H9 (cell line): ENCODE measurements at regions not wholly inside any gene's neighbourhood (a gene's known extent, or its start where the extent isn't known, plus 50 kb on each side); places are given as distances from the start of the nearest gene placed in this dataset.

Experiments
- DNase-seq: peaks from one replicate; pipeline ENCODE4 v3.0.0-alpha.2; 2017
- H2AFZ ChIP-seq: one replicate; pipeline ENCODE4 v1.6.1; 2013; ENCODE audit warnings: mild to moderate bottlenecking, low read length, control low read depth, moderate library complexity
- H2AK5ac ChIP-seq: 2 replicates; pipeline ENCODE4 v1.6.1; 2013; ENCODE audit warnings: low read length, control low read depth, mixed read lengths; ENCODE audit not compliant: insufficient read length
- H2BK120ac ChIP-seq: one replicate; pipeline ENCODE4 v1.6.1; 2013; ENCODE audit warnings: low read depth, mild to moderate bottlenecking, low read length, control low read depth, inconsistent platforms; ENCODE audit not compliant: poor library complexity, severe bottlenecking
- H2BK12ac ChIP-seq: 2 replicates; pipeline ENCODE4 v1.6.1; 2013; ENCODE audit warnings: low read length, control low read depth, mixed read lengths, low read depth; ENCODE audit not compliant: insufficient read length
- H2BK15ac ChIP-seq: 2 replicates; pipeline ENCODE4 v1.6.1; 2013; ENCODE audit warnings: low read depth, low read length, control low read depth
- H2BK20ac ChIP-seq: one replicate; pipeline ENCODE4 v1.6.1; 2013; ENCODE audit warnings: low read depth, mild to moderate bottlenecking, low read length, control low read depth, inconsistent platforms; ENCODE audit not compliant: poor library complexity, severe bottlenecking
- H2BK5ac ChIP-seq: 2 replicates; pipeline ENCODE4 v1.6.1; 2013; ENCODE audit warnings: low read length, control low read depth, mixed read lengths; ENCODE audit not compliant: insufficient read length
- H3K14ac ChIP-seq: 2 replicates; pipeline ENCODE4 v1.6.1; 2013; ENCODE audit warnings: low read length, control low read depth; ENCODE audit not compliant: insufficient read depth
- H3K18ac ChIP-seq: 2 replicates; pipeline ENCODE4 v1.6.1; 2013; ENCODE audit warnings: low read depth, mild to moderate bottlenecking, mixed read lengths, low read length, control low read depth; ENCODE audit not compliant: insufficient read length
- H3K23ac ChIP-seq: 2 replicates; pipeline ENCODE4 v1.6.1; 2013; ENCODE audit warnings: low read length, control low read depth, mixed read lengths, low read depth; ENCODE audit not compliant: insufficient read length
- H3K23me2 ChIP-seq: 2 replicates; pipeline ENCODE4 v1.6.1; 2013; ENCODE audit warnings: low read depth, mild to moderate bottlenecking, mixed read lengths, low read length, control low read depth; ENCODE audit not compliant: insufficient read length, poor library complexity, severe bottlenecking
- H3K27ac ChIP-seq: 2 replicates; pipeline ENCODE4 v1.5.1; 2013; ENCODE audit warnings: low read length, control low read depth, mixed read lengths, low read depth; ENCODE audit not compliant: insufficient read length
- H3K27me3 ChIP-seq: 2 replicates; pipeline ENCODE4 v1.6.1; 2013; ENCODE audit warnings: low read length, control low read depth, inconsistent platforms; ENCODE audit not compliant: insufficient read depth
- H3K4ac ChIP-seq: 2 replicates; pipeline ENCODE4 v1.6.1; 2013; ENCODE audit warnings: low read depth, mild to moderate bottlenecking, control low read depth, inconsistent platforms, low read length, moderate library complexity
- H3K4me1 ChIP-seq: 2 replicates; pipeline ENCODE4 v1.6.1; 2013; ENCODE audit warnings: low read length, control low read depth, inconsistent platforms; ENCODE audit not compliant: insufficient read depth
- H3K4me2 ChIP-seq: 2 replicates; pipeline ENCODE4 v1.6.1; 2013; ENCODE audit warnings: low read length, control low read depth, mixed read lengths; ENCODE audit not compliant: insufficient read length, insufficient read depth
- H3K56ac ChIP-seq: 2 replicates; pipeline ENCODE4 v1.6.1; 2013; ENCODE audit warnings: low read depth, mild to moderate bottlenecking, mixed read lengths, low read length, control low read depth; ENCODE audit not compliant: insufficient read length
- H3K79me1 ChIP-seq: 2 replicates; pipeline ENCODE4 v1.6.1; 2013; ENCODE audit warnings: low read depth, mild to moderate bottlenecking, moderate library complexity, low read length, control low read depth, inconsistent platforms; ENCODE audit not compliant: insufficient read depth, poor library complexity, severe bottlenecking
- H3K79me2 ChIP-seq: 2 replicates; pipeline ENCODE4 v1.6.1; 2013; ENCODE audit warnings: low read length, control low read depth, inconsistent platforms; ENCODE audit not compliant: insufficient read depth
- H3K9ac ChIP-seq: 2 replicates; pipeline ENCODE4 v1.6.1; 2013; ENCODE audit warnings: low read length, control low read depth, mixed read lengths; ENCODE audit not compliant: insufficient read length; ENCODE audit errors: extremely low read depth
- H3K9me3 ChIP-seq: one replicate; pipeline ENCODE4 v1.6.1; 2013; ENCODE audit warnings: low read depth, low read length, inconsistent platforms; ENCODE audit not compliant: control insufficient read depth
- H3T11ph ChIP-seq: one replicate; pipeline ENCODE4 v1.6.1; 2013; ENCODE audit warnings: mild to moderate bottlenecking, low read length, control low read depth, inconsistent platforms
- H4K20me1 ChIP-seq: one replicate; pipeline ENCODE4 v1.6.1; 2013; ENCODE audit not compliant: control insufficient read depth, insufficient read length, insufficient read depth
- H4K5ac ChIP-seq: 2 replicates; pipeline ENCODE4 v1.6.1; 2013; ENCODE audit warnings: low read depth, mild to moderate bottlenecking, mixed read lengths, low read length, control low read depth; ENCODE audit not compliant: insufficient read length
- H4K8ac ChIP-seq: replicated peaks from 2 replicates; pipeline ENCODE4 v1.6.1; 2013; ENCODE audit warnings: low read length, control low read depth, mixed read lengths, low read depth; ENCODE audit not compliant: insufficient read length
- H4K91ac ChIP-seq: 2 replicates; pipeline ENCODE4 v1.6.1; 2013; ENCODE audit warnings: low read depth, mild to moderate bottlenecking, moderate library complexity, mixed read lengths, low read length, control low read depth; ENCODE audit not compliant: insufficient read length
- H3K27ac Mint-ChIP-seq, 3 experiments: 2 replicates in 2 of 3; 3 replicates in 1 of 3; pipeline ENCODE4 v1.8.0; 2020 to 2021; ENCODE audit warnings: mixed read lengths in 3 of 3, mild to moderate bottlenecking in 1 of 3, moderate library complexity in 1 of 3
- H3K27me3 Mint-ChIP-seq: 2 replicates; pipeline ENCODE4 v1.8.0; 2021; ENCODE audit warnings: low read depth, mild to moderate bottlenecking, moderate library complexity, mixed read lengths
- H3K36me3 Mint-ChIP-seq, 3 experiments: 2 replicates in 2 of 3; 3 replicates in 1 of 3; pipeline ENCODE4 v1.8.0; 2020 to 2021; ENCODE audit warnings: low read depth in 3 of 3, mixed read lengths in 3 of 3; ENCODE audit not compliant: insufficient read depth in 1 of 3
- H3K4me1 Mint-ChIP-seq, 2 experiments: 2 replicates each; pipeline ENCODE4 v1.8.0; 2020; ENCODE audit warnings: mixed read lengths in 2 of 2
- H3K4me3 Mint-ChIP-seq, 2 experiments: 2 replicates in 1 of 2; 3 replicates in 1 of 2; pipeline ENCODE4 v1.8.0; 2020 to 2021; ENCODE audit warnings: mild to moderate bottlenecking in 2 of 2, mixed read lengths in 2 of 2, moderate library complexity in 1 of 2
- H3K9me3 Mint-ChIP-seq, 2 experiments: 2 replicates in 1 of 2; 3 replicates in 1 of 2; pipeline ENCODE4 v1.8.0; 2020; ENCODE audit warnings: mild to moderate bottlenecking in 2 of 2, mixed read lengths in 2 of 2, moderate library complexity in 1 of 2
- CTCF ChIP-seq: fragments of 200-600 bp; sonication (generic); conservative IDR thresholded peaks from 3 replicates; pipeline ENCODE4 v1.8.0; 2021; ENCODE audit warnings: antibody characterized with exemption, mild to moderate bottlenecking
- WGBS: extraction: QIAGEN DNeasy Blood & Tissue Kit; methylation state at CpG from one replicate; pipeline ENCODE4 v1.1.7; 2013; ENCODE audit warnings: missing lambda C conversion rate, low lambda C conversion rate, mixed read lengths; ENCODE audit not compliant: insufficient read length; ENCODE audit errors: extremely low coverage; 5-methylcytosine and 5-hydroxymethylcytosine counted together

DNA sequence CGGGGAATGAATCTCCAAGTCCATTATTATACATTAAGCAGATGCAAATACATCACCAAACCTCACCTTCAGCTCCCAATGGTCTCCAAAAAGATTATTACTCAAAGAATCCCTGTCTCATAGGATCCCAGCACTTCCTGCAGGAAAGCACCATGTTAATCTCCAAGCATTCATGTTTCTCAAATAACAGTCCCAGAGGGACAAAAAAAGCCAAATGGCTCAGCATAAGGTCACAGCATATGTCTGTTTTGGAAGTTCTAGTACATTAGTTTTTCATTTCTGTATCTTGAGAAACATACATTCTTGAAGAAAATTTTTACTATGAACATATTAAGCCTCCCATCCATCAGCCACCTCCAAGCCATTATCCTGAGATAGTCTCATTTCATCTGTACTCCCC, 103.3 kb downstream of the METTL4 start:
- Histone ChIP-seq H4K8ac (no peak overlapping the region), H2AK5ac (no peak overlapping the region), H3T11ph (no peak overlapping the region), H3K4me2 (no peak overlapping the region), H3K79me2 (no peaks in the 10 kb centered on the region), H3K18ac (no peak overlapping the region), H4K20me1 (no peaks in the 10 kb centered on the region), H2AFZ (no peak overlapping the region), H3K9ac (no peak overlapping the region), H4K5ac (no peak overlapping the region), H2BK15ac (no peak overlapping the region), H3K27ac (no peak overlapping the region), H3K23ac (no peak overlapping the region), H2BK12ac (no peak overlapping the region), H2BK20ac (no peak overlapping the region), H4K91ac (no peak overlapping the region), H3K14ac (no peak overlapping the region), H2BK120ac (no peak overlapping the region), H3K79me1 (no peaks in the 10 kb centered on the region), H3K23me2 (no peaks in the 10 kb centered on the region), H3K56ac (no peak overlapping the region), H2BK5ac (no peak overlapping the region), H3K9me3 (no peaks in the 10 kb centered on the region), H3K27me3 (no peaks in the 10 kb centered on the region), H3K4ac (no peak overlapping the region), H3K4me1 (no peaks in the 10 kb centered on the region)
- Mint-ChIP-seq H3K4me3 (no peak overlapping the region), H3K4me1 (no peaks in the 10 kb centered on the region), H3K27ac (no peak overlapping the region), H3K36me3 (no peaks in the 10 kb centered on the region), H3K9me3 (no peaks in the 10 kb centered on the region; a peak in 1 of 5 replicates), H3K27me3 (peaks cover 1% of the 10 kb centered on the region; the same call in 1 of the 2 replicates)
- TF ChIP-seq CTCF: no peak
- DNase-seq: no peak
- no CpG with 5 or more reads among the region's 1 CpG for WGBS
